Ectodermal cell (in vitro differentiated cells): ENCODE measurements at regions not wholly inside any gene's neighbourhood (a gene's known extent, or its start where the extent isn't known, plus 50 kb on each side); places are given as distances from the start of the nearest gene placed in this dataset.

Experiments used
- H3K27ac ChIP-seq: 2 replicates; pipeline ENCODE4 v1.7.0; 2013; ENCODE audit warnings: mild to moderate bottlenecking, low read depth, low read length; ENCODE audit not compliant: insufficient read depth, poor library complexity, severe bottlenecking
- H3K27me3 ChIP-seq: 2 replicates; pipeline ENCODE4 v1.7.0; 2013; ENCODE audit warnings: mild to moderate bottlenecking, low read length; ENCODE audit not compliant: insufficient read depth, control insufficient read depth, poor library complexity, severe bottlenecking
- H3K36me3 ChIP-seq: one replicate; pipeline ENCODE4 v1.7.0; 2013; ENCODE audit warnings: low read length; ENCODE audit not compliant: control insufficient read depth, insufficient read depth
- H3K4me1 ChIP-seq: one replicate; pipeline ENCODE4 v1.7.0; 2013; ENCODE audit warnings: low read length; ENCODE audit not compliant: control insufficient read depth, insufficient read depth
- H3K4me3 ChIP-seq: 2 replicates; pipeline ENCODE4 v1.7.0; 2013; ENCODE audit warnings: low read depth, low read length, control low read depth; ENCODE audit not compliant: insufficient read depth
- H3K9me3 ChIP-seq: 2 replicates; pipeline ENCODE4 v1.7.0; 2013; ENCODE audit warnings: mild to moderate bottlenecking, low read length, moderate library complexity; ENCODE audit not compliant: control insufficient read depth
- WGBS, 2 experiments: methylation state at CpG; one replicate each; pipeline ENCODE4 v1.1.7; 2013; ENCODE audit warnings: missing lambda C conversion rate in 2 of 2; 5-methylcytosine and 5-hydroxymethylcytosine counted together

- WGBS, 2 experiments = 82 to 87% methylated on average over 5 of the region's 5 CpGs
- Histone ChIP-seq H3K9me3 (no peaks in the 10 kb centered on the region), H3K27ac (no peak overlapping the region)
These were observed 155.9 kb upstream of the PJA1 start for GRCh38 chrX:69321006-69321655.

DNA sequence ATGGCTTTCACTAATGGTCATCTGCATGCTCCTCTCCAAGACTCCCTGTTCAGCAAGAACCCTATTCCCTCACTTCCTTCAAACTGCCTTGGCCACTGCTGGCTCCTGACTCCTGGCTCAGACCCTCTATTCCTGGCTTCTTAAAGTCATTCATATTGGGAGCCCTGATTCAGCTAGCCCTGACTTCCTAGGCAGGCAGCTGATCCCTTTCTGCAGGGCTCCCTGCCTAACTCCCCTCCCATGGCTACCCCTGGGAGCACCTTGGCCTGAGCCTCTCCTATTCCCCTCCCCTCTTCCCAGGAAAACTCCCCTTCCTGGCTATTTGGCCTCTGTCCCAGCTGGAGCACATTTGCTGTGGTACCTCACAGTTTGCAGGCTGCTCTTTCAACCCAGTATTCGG is 154.9 kb upstream of the PJA1 start:
- Histone ChIP-seq H3K4me1 (peaks cover 27% of the 10 kb centered on the region), H3K4me3 (no peak overlapping the region), H3K27ac (no peak overlapping the region), H3K9me3 (no peaks in the 10 kb centered on the region), H3K27me3 (no peaks in the 10 kb centered on the region), H3K36me3 (no peaks in the 10 kb centered on the region)
- 71 to 73% methylated on average over 1 of the region's 1 CpG for WGBS, 2 experiments

More at GRCh38 chrX:69321006-69321655, 155.9 kb upstream of the PJA1 start:
- no peak overlapping the region for H3K4me3 ChIP-seq
- H3K27me3 ChIP-seq = no peaks in the 10 kb centered on the region
- peaks cover 22% of the 10 kb centered on the region for H3K4me1 ChIP-seq
- no peaks in the 10 kb centered on the region for H3K36me3 ChIP-seq

DNA sequence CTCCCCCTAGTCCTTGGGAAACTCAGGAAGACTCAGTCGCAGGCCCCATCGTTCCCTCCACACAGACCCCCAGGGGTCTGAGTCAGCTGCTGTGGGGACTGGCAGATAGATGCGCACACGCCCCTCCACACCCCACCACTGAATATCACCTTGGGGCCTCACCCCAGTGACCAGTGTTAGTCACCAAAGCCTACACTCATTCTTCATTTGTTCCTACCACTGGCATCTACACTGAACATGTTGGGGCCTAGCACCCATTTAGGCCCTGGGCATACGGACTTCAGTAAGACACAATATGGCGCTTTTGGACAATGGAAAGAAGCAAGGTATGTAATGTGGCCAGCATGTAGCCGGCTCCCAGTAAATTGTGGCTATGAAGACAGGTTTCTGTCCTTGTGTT is 154.1 kb upstream of the PJA1 start:
- no peaks in the 10 kb centered on the region for H3K27me3 ChIP-seq
- H3K27ac ChIP-seq = no peak overlapping the region
- H3K36me3 ChIP-seq = no peaks in the 10 kb centered on the region
- H3K4me3 ChIP-seq = no peak overlapping the region
- peaks cover 35% of the 10 kb centered on the region for H3K4me1 ChIP-seq
- 78 to 80% methylated on average over 7 of the region's 7 CpGs for WGBS, 2 experiments
- H3K9me3 ChIP-seq = no peaks in the 10 kb centered on the region

DNA sequence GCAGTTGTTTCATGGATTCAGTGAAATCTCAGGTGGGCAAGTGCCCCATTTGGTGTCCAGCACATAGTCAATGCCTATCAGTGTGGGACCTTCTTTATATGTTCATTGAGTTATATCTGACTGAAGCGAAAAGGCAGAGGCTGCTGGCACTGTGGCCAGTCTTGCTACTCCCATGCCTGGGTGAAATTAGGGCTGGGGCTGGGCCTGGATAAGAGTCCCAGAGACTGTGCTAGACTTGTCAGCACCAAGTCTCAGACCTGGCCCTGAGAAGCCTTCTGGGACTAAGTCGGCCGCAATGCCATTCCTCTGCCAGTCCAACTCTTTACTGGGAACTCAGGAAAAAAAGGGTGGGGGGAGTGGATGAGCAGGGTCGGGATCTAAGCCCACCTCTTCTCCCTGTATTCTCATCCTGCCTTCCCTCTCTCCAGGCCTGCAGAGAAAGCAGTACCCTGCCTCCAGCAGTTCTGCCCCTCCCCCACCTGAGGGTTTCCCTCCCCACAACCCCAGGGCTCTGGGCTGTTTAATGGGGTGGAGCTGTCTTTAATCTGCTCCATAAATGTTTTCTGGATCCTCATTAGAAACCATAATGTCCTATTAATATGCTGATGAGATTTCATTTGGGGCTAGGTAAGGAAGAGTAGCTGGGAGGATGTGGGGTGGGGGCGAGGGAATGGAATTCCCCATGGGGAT is 153.5 kb upstream of the PJA1 start:
- no peaks in the 10 kb centered on the region for H3K36me3 ChIP-seq
- no peak overlapping the region for H3K4me3 ChIP-seq
- no peaks in the 10 kb centered on the region for H3K27me3 ChIP-seq
- H3K4me1 ChIP-seq = peaks cover 38% of the 10 kb centered on the region
- H3K27ac ChIP-seq = no peak overlapping the region
- H3K9me3 ChIP-seq = no peaks in the 10 kb centered on the region
- 73 to 75% methylated on average over 5 of the region's 5 CpGs for WGBS, 2 experiments

- WGBS, 2 experiments = 22 to 28% methylated on average over 2 of the region's 2 CpGs
- H3K27ac ChIP-seq = no peak overlapping the region
- no peak overlapping the region for H3K4me3 ChIP-seq
These were observed 152.5 kb upstream of the PJA1 start for GRCh38 chrX:69317721-69318120.

GRCh38 chrX:69314436-69315348 is 149.4 kb upstream of the PJA1 start:
- Histone ChIP-seq H3K4me1 (peaks cover 40% of the 10 kb centered on the region), H3K36me3 (no peaks in the 10 kb centered on the region), H3K9me3 (no peaks in the 10 kb centered on the region), H3K27ac (no peak overlapping the region), H3K4me3 (no peak overlapping the region), H3K27me3 (no peaks in the 10 kb centered on the region)
- WGBS, 2 experiments = 38 to 48% methylated on average over 19 to 20 of the region's 20 CpGs

More at GRCh38 chrX:69317721-69318120, 152.5 kb upstream of the PJA1 start:
- Histone ChIP-seq H3K9me3 (no peaks in the 10 kb centered on the region), H3K27me3 (no peaks in the 10 kb centered on the region), H3K36me3 (no peaks in the 10 kb centered on the region), H3K4me1 (peaks cover 40% of the 10 kb centered on the region)

DNA sequence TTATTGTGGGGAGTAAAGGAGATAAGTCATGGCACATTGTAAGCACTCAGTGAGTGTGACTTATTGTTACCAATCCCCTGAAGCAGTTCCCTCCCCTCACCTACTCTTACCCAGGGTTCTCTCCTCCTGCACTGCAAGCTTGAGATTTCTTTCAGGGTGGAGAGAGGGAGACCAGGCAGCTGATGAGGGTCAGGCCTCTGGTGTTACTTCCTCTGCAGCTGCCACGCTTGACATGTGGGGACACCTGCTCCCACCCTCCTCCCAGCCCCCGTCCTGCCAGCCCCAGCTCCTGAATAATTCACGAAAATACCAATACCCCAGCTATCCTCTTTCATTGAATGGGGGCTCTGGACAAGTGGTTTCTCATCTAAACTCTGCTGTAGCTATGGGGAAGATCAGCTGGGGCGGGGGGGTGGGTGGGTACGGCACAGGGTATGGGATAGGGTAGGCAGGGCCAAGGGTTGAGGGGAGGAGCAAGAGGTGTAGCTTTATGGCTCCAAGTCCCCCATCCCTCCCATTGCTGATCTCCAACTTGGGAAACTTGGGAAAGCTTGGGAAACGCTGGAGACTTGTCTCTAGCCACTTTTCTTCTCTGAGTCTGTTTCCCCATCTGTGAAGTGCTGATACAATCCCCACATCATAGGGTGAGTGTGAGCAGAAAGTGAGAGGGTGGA is 148.5 kb upstream of the PJA1 start:
- Histone ChIP-seq H3K27me3 (no peaks in the 10 kb centered on the region), H3K4me3 (no peak overlapping the region), H3K4me1 (peaks cover 34% of the 10 kb centered on the region), H3K9me3 (no peaks in the 10 kb centered on the region), H3K27ac (no peak overlapping the region), H3K36me3 (no peaks in the 10 kb centered on the region)
- 34 to 78% methylated on average over 1 to 6 of the region's 6 CpGs for WGBS, 2 experiments

GRCh38 chrX:69311936-69312670 is 146.8 kb upstream of the PJA1 start:
- Histone ChIP-seq H3K4me1 (peaks cover 24% of the 10 kb centered on the region), H3K36me3 (no peaks in the 10 kb centered on the region), H3K9me3 (no peaks in the 10 kb centered on the region), H3K27me3 (no peaks in the 10 kb centered on the region), H3K27ac (no peak overlapping the region), H3K4me3 (no peak overlapping the region)
- 95% methylated on average over 9 of the region's 11 CpGs for WGBS, 2 experiments

DNA sequence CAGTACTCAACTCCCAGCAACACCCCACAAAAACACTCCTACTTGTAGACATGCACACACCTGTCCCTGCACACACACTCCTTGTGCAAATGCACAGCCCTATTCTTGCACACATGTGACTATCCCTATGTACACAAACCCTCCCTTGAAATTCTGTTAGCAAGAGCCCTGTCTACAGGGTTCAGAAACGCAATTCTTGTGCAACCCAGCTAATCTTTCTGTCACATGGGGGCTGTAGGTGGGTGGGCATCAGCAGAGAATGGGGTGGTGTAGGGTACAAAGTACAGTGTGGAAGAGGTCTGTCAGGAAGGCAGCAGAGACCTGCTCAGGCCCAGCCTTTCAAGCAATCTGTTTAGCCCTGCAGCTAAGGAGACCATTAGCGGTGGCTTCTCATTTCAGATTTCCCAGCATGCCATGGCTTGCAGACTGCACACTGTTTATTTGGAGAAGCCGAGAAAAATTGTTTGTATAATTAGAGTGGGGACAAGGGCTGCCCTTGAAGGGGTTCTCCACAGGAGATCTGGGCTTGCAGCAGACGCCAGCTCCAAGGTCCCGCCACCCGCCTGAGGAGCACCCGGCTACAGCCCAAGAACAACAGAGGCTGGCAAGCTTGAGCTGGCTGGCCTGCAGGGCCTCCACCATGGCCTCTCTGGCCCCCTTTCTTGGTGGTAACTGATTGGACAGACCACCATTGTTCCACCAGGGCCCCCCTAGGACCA is 144.0 kb upstream of the PJA1 start:
- Histone ChIP-seq H3K36me3 (no peaks in the 10 kb centered on the region), H3K4me3 (no peak overlapping the region), H3K9me3 (no peaks in the 10 kb centered on the region), H3K27ac (no peak overlapping the region), H3K27me3 (no peaks in the 10 kb centered on the region), H3K4me1 (peaks cover 18% of the 10 kb centered on the region)
- WGBS, 2 experiments = 94% methylated on average over 7 of the region's 7 CpGs
